GM21367 (cell line): ENCODE measurements at regions not wholly inside any gene's neighbourhood (a gene's known extent, or its start where the extent isn't known, plus 50 kb on each side); places are given as distances from the start of the nearest gene placed in this dataset.

ENCODE experiments used
- ATAC-seq: cut with Tn5 transposase; IDR thresholded peaks from one replicate; pipeline ENCODE4 v1.9.1; 2021; ENCODE audit not compliant: unreplicated experiment

GRCh38 chr7:121456785-121457359 lies 60.8 kb upstream of the FAM3C start:
- no peak for ATAC-seq

GRCh38 chr7:121456015-121456414 lies 59.9 kb upstream of the FAM3C start:
- ATAC-seq, result no peak

- no peak for ATAC-seq
Observed at GRCh38 chr7:121452389-121452788, 56.3 kb upstream of the FAM3C start.

GRCh38 chr7:121451367-121452094 lies 55.4 kb upstream of the FAM3C start:
- no peak for ATAC-seq

- ATAC-seq, result no peak
Observed at GRCh38 chr7:121450631-121451198, 54.6 kb upstream of the FAM3C start.

- ATAC-seq, result no peak
Observed at GRCh38 chr7:121449735-121450240, 53.7 kb upstream of the FAM3C start.

- no peak for ATAC-seq
Observed at GRCh38 chr7:121449329-121449728, 53.2 kb upstream of the FAM3C start.

- no peak for ATAC-seq
Observed at GRCh38 chr7:121448429-121448828, 52.3 kb upstream of the FAM3C start.

- ATAC-seq, result no peak
Observed at GRCh38 chr7:121447911-121448300, 51.8 kb upstream of the FAM3C start.

GRCh38 chr7:121447243-121447910 lies 51.3 kb upstream of the FAM3C start:
- no peak for ATAC-seq

- no peak for ATAC-seq
Observed at GRCh38 chr7:121446526-121446925, 50.4 kb upstream of the FAM3C start.
